GM18507 (cell line): ENCODE measurements at regions not wholly inside any gene's neighbourhood (a gene's known extent, or its start where the extent isn't known, plus 50 kb on each side); places are given as distances from the start of the nearest gene placed in this dataset.
"Not testable (repeated sequence)": the region's sequence is repeated elsewhere in the genome, so short reads cannot be mapped to it uniquely, and the experiment has no call there.

ENCODE experiments used
- DNase-seq: peaks from one replicate; pipeline ENCODE4 v3.0.0; 2011; ENCODE audit warnings: low read depth; ENCODE audit not compliant: insufficient read length; ENCODE audit errors: extremely low spot score
- FAIRE-seq: peaks from 2 replicates; lab custom pipeline; 2011; peaks lifted over from hg19 to GRCh38; lab: Jason Lieb, UNC

GRCh38 chr15:46918462-46919140 is 798.7 kb upstream of the SEMA6D start:
- FAIRE-seq (no peak), DNase-seq (no peak)

- no peak for FAIRE-seq
Observed at GRCh38 chr15:46921891-46922290, 795.4 kb upstream of the SEMA6D start.

GRCh38 chr15:46930426-46930825 is 786.9 kb upstream of the SEMA6D start:
- FAIRE-seq = no peak

More at GRCh38 chr15:46921891-46922290, 795.4 kb upstream of the SEMA6D start:
- DNase-seq = no peak

GRCh38 chr15:46933332-46933731 is 784.0 kb upstream of the SEMA6D start:
- DNase-seq (no peak), FAIRE-seq (no peak)

More at GRCh38 chr15:46930426-46930825, 786.9 kb upstream of the SEMA6D start:
- no peak for DNase-seq

DNA sequence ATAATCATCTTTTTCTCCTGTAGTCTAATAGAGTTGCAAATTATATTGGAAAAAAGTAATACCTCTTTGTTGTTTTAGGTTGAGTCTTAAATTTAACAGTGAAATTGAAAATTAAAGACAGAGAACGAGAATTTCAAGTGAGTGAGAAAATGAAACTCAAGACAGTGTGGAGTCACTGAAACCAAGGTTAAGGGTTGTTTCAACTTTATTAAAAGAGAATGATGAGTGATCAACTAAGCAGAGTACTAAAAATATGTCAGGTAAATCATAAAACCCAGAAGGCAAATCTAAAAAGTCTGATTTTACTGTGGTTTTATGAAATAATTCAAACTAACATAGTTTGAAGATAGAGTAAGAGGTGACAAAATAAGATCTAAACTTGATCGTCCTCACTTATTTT is 782.5 kb upstream of the SEMA6D start:
- DNase-seq (no peak), FAIRE-seq (no peak)

GRCh38 chr15:46938169-46938568 is 779.1 kb upstream of the SEMA6D start:
- no peak for FAIRE-seq
- no peak for DNase-seq

GRCh38 chr15:46941241-46941640 is 776.1 kb upstream of the SEMA6D start:
- DNase-seq (no peak), FAIRE-seq (no peak)

DNA sequence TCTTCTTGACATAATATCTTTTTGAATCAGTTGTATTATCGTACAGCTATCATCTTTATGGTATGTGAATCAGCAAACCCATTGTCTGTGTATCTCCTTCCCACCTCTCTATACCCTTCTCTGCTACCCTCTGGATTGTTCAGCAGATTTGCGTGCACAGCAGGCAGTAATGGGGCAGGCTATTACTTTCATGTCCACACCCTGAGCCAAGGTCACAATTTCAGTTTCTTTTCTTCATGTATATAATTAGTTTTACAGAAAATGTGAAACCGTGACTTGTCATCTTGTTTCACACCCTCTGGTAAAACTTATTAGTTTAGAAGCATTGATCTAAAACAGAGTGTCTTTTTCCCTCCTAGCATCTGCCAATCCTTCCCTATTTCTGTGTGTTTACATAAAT is 770.4 kb upstream of the SEMA6D start:
- no peak for DNase-seq
- no peak for FAIRE-seq

- FAIRE-seq (no peak), DNase-seq (no peak)
Observed at GRCh38 chr15:46955576-46955975, 761.7 kb upstream of the SEMA6D start.

GRCh38 chr15:46956456-46956855 is 760.8 kb upstream of the SEMA6D start:
- FAIRE-seq = no peak
- DNase-seq = no peak

GRCh38 chr15:46956881-46957280 is 760.4 kb upstream of the SEMA6D start:
- FAIRE-seq = no peak
- no peak for DNase-seq

DNA sequence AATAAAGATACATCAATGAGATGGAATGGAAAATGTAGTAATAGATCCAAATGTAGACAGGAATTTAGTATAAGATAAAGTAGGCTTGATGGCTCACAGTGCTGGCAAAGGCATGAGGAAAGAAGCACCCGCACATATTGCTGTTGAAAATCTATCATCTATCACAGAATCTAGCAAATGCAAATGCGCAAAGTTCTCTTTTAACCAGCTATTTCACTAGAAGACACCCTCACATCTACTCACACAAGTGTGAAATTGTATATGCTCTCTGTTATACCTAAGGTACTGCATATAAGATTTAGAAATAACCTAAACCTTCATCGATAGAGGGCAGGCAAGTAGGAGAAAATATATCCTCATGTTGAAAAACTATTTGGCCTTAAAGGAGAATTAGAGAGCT is 756.7 kb upstream of the SEMA6D start:
- DNase-seq = no peak
- no peak for FAIRE-seq

- FAIRE-seq = no peak
- DNase-seq = no peak
Observed at GRCh38 chr15:46961795-46962194, 755.5 kb upstream of the SEMA6D start.

DNA sequence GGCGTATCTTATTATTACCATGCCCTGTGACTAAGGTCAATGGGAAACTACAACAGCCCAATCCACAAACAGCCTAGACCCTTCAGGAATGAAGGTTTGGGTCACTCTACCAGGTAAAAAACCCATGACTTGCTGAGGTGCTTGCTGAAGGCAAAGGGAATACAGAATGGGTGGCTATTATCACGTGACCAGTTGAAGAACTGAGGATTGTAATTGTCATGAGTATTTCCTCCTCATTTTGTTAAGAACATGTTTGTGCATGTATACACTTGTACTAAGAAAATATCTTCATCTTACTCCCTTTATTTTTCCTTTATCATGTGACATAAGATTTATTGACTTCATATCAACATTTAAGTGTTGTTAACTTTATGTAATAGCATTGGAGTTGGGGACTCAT is 729.2 kb upstream of the SEMA6D start:
- not testable (repeated sequence) for DNase-seq, FAIRE-seq

GRCh38 chr15:46996359-46996758 is 720.9 kb upstream of the SEMA6D start:
- FAIRE-seq = no peak
- no peak for DNase-seq

DNA sequence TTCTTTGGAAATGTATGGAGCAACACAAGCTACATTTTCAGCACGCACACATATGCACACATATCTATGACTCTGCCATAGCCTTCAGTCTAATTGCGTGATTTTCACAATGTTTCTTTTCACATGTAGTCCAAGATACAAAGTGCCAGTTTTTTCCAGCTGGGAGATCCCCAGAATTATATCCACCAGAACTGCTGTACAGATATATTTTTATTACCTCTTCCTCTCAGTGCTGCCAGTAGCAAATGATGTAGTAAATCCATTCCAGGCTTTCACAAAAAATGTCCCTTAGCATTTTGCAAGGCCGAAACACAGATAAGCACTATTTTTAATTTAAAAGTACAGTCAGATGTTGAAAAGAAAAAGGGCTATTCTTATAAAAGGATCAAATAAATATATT is 719.8 kb upstream of the SEMA6D start:
- FAIRE-seq (no peak), DNase-seq (no peak)

DNA sequence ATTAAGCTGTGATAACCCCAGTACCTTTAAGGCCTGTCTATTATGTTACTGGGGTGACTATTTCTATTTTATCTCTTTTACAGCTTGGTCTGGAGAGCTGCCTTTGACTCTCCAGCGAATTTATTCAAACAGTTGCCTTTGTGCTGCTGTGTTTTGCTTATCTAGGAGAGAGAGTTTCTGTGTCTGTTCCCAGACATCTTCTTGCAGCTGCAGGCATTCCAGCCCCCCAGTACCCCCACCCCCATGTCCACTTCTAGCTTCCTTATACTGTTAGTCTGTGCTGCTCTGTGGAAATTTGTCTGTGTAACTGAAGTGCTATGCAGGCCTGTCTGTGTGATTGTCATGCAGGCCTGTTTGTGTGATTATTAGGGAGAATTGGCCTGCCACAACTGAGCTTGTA is 713.7 kb upstream of the SEMA6D start:
- DNase-seq (no peak), FAIRE-seq (no peak)

DNA sequence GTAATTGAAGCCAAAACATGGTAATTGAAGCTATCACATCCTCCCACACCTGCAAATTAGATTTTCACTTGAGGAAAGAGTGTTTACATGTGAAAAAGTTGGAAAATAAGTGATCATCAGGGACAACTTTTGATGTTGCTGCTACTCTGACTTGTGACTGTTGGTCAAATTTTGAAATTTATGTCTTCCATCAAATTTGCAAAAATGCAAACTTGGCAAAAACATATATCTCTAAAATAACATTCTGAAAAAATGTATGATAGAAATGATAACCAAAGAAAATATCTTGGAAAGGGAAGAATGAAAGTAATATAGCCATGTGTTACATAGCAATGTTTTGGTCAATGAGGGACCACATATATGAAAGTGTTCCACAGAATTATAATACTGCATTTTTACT is 703.9 kb upstream of the SEMA6D start:
- DNase-seq (no peak), FAIRE-seq (no peak)

- FAIRE-seq = no peak
- DNase-seq = no peak
Observed at GRCh38 chr15:47027322-47027946, 689.9 kb upstream of the SEMA6D start.

DNA sequence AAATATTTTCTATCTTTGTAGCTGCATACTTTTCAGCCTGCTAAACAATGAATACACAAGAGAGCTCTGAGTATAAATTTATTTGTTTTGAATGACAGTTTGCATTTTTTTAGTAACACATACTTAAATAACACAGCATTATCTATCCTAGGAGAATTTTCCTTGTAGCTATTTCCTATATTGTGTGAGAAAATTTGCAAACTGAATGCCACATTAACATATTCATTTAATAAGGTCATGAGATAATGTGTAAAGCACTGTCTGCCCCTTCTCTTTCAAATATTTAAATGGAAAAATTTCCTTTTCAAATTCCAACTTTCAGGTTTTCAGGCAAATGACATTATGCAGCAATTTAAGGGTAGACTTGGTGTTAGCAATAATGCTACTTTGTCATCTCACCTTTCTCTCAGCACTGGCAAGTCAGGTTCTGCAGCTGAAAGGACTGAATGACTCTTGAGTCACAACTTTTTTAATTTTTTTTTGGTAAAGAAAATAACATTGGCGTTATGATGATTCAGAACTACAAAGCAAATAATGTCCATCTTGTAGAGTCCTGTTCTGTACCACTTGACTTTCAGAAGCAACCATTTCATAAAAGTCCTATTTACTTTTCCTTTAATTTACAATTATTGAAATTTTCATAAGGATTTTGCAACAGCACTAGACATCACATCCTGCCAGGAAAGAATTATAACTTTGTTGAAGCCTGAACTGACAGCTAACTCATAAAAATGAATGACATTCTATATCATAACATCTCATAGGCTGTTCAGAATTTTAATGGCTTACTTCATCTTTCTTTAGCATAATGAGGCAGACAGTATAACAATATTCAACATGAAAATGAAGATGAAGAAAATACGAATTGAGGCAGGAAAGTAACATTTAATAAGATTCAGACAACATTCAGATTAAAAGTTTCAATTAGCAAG is 681.6 kb upstream of the SEMA6D start:
- DNase-seq (no peak), FAIRE-seq (no peak)
